H1 (cell line): ENCODE measurements at regions not wholly inside any gene's neighbourhood (a gene's known extent, or its start where the extent isn't known, plus 50 kb on each side); places are given as distances from the start of the nearest gene placed in this dataset.

Experiments used
- CTCF ChIA-PET: fragments of 300-600 bp; sonication (Branson Sonifier 250); formaldehyde crosslinking; loops from one replicate; lab custom pipeline; 2021; ENCODE audit not compliant: partially characterized antibody; lab: Charles Lee
- POLR2A ChIA-PET: fragments of 300-600 bp; sonication (Branson Sonifier 250); formaldehyde crosslinking; loops from one replicate; lab custom pipeline; 2021; ENCODE audit warnings: inconsistent platforms; ENCODE audit not compliant: partially characterized antibody; lab: Charles Lee
- DNase-seq, 2 experiments: peaks; one replicate each; pipeline versions ENCODE4 v3.0.0 to v3.0.0-alpha.2; 2010 to 2022; ENCODE audit warnings: low spot score in 2 of 2, low read depth in 1 of 2, mixed read lengths in 1 of 2
- FAIRE-seq: peaks from 2 replicates; lab custom pipeline; 2011; peaks lifted over from hg19 to GRCh38; lab: Jason Lieb, UNC
- H2AFZ ChIP-seq: 2 replicates; pipeline ENCODE4 v1.8.1; 2012; ENCODE audit warnings: low read length, inconsistent platforms
- H2AK5ac ChIP-seq: 2 replicates; pipeline ENCODE4 v1.6.1; 2013; ENCODE audit warnings: low read depth, low read length
- H2BK120ac ChIP-seq: replicated peaks from 2 replicates; pipeline ENCODE3; 2013; ENCODE audit warnings: low read depth, low read length, inconsistent platforms
- H2BK12ac ChIP-seq: 2 replicates; pipeline ENCODE4 v1.6.1; 2013; ENCODE audit warnings: low read depth, low read length
- H2BK15ac ChIP-seq: 2 replicates; pipeline ENCODE4 v1.6.1; 2013; ENCODE audit warnings: low read length
- H2BK20ac ChIP-seq: 2 replicates; pipeline ENCODE4 v1.6.1; 2013; ENCODE audit warnings: low read length
- H2BK5ac ChIP-seq: 2 replicates; pipeline ENCODE4 v1.6.1; 2013; ENCODE audit warnings: low read depth, low read length
- H3K14ac ChIP-seq: 2 replicates; pipeline ENCODE4 v1.6.1; 2013; ENCODE audit warnings: inconsistent platforms; ENCODE audit not compliant: insufficient read length
- H3K18ac ChIP-seq: 2 replicates; pipeline ENCODE4 v1.6.1; 2013; ENCODE audit warnings: low read length; ENCODE audit errors: extremely low read depth
- H3K23ac ChIP-seq: 2 replicates; pipeline ENCODE4 v1.6.1; 2013; ENCODE audit warnings: inconsistent platforms; ENCODE audit not compliant: insufficient read length
- H3K23me2 ChIP-seq: 2 replicates; pipeline ENCODE4 v1.6.1; 2013; ENCODE audit warnings: low read depth, low read length
- H3K27ac ChIP-seq: 2 replicates; pipeline ENCODE4 v1.6.1; 2011; ENCODE audit warnings: low read depth, low read length, inconsistent platforms
- H3K27me3 ChIP-seq, 4 experiments: replicated peaks in 1 of 4; 1 replicate in 1 of 4; 2 replicates in 3 of 4; pipeline versions ENCODE4 v1.6.1 to v1.8.1; 2011 to 2013; ENCODE audit warnings: low read length in 3 of 4, mild to moderate bottlenecking in 3 of 4, inconsistent platforms in 2 of 4, mixed read lengths in 2 of 4, moderate library complexity in 1 of 4; ENCODE audit not compliant: control insufficient read depth in 3 of 4, insufficient read depth in 3 of 4; ENCODE audit errors: extremely low read depth in 1 of 4
- H3K36me3 ChIP-seq, 4 experiments: 2 replicates each; pipeline versions ENCODE4 v1.6.1 to v1.8.1; 2011 to 2013; ENCODE audit warnings: mild to moderate bottlenecking in 4 of 4, low read length in 3 of 4, moderate library complexity in 2 of 4, control low read depth in 1 of 4, inconsistent platforms in 1 of 4; ENCODE audit not compliant: insufficient read depth in 4 of 4, control insufficient read depth in 2 of 4
- H3K4ac ChIP-seq: replicated peaks from 2 replicates; pipeline ENCODE3; 2013; ENCODE audit warnings: low read length, low read depth, mixed read lengths, inconsistent platforms; ENCODE audit not compliant: insufficient read length
- H3K4me1 ChIP-seq, 4 experiments: replicated peaks in 1 of 4; 1 replicate in 1 of 4; 2 replicates in 3 of 4; pipeline versions ENCODE4 v1.6.1 to v1.8.1; 2011 to 2013; ENCODE audit warnings: low read length in 3 of 4, inconsistent platforms in 2 of 4, mixed read lengths in 1 of 4; ENCODE audit not compliant: insufficient read depth in 4 of 4, control insufficient read depth in 3 of 4
- H3K4me2 ChIP-seq, 2 experiments: 2 replicates each; pipeline versions ENCODE4 v1.6.1 to v1.8.1; 2011 to 2013; ENCODE audit warnings: low read depth in 2 of 2, low read length in 2 of 2, control low read depth in 1 of 2, inconsistent platforms in 1 of 2, mild to moderate bottlenecking in 1 of 2; ENCODE audit not compliant: insufficient read depth in 1 of 2
- H3K4me3 ChIP-seq, 4 experiments: fragments of 200-600, 300-600 bp in 1 of 4; sonication (generic), shearing (Covaris generic), sonication (Bioruptor Twin) in 1 of 4; 2 replicates each; pipeline versions ENCODE4 v1.5.1 to v1.8.1; 2011 to 2016; ENCODE audit warnings: low read length in 4 of 4, low read depth in 3 of 4, control low read depth in 2 of 4, inconsistent platforms in 2 of 4, mild to moderate bottlenecking in 2 of 4, mixed read lengths in 1 of 4, moderate library complexity in 1 of 4; ENCODE audit not compliant: insufficient read depth in 2 of 4; ENCODE audit errors: extremely low read depth in 1 of 4
- H3K56ac ChIP-seq: replicated peaks from 2 replicates; pipeline ENCODE3; 2013; ENCODE audit warnings: low read depth, mild to moderate bottlenecking, mixed read lengths, low read length, inconsistent platforms; ENCODE audit not compliant: insufficient read length
- H3K79me1 ChIP-seq: 2 replicates; pipeline ENCODE4 v1.6.1; 2013; ENCODE audit warnings: low read depth, low read length, control low read depth
- H3K79me2 ChIP-seq, 2 experiments: 2 replicates each; pipeline versions ENCODE4 v1.6.1 to v1.8.1; 2012 to 2013; ENCODE audit warnings: low read length in 2 of 2, mild to moderate bottlenecking in 2 of 2, inconsistent platforms in 1 of 2; ENCODE audit not compliant: insufficient read depth in 2 of 2, control insufficient read depth in 1 of 2
- H3K9ac ChIP-seq, 4 experiments: replicated peaks in 1 of 4; 1 replicate in 1 of 4; 2 replicates in 3 of 4; pipeline versions ENCODE4 v1.6.1 to v1.8.1; 2011 to 2013; ENCODE audit warnings: low read depth in 3 of 4, low read length in 3 of 4, control low read depth in 2 of 4, mild to moderate bottlenecking in 2 of 4, moderate library complexity in 2 of 4, inconsistent platforms in 1 of 4; ENCODE audit errors: extremely low read depth in 1 of 4
- H3K9me3 ChIP-seq, 2 experiments: 2 replicates each; pipeline versions ENCODE4 v1.6.1 to v1.8.1; 2012 to 2013; ENCODE audit warnings: mild to moderate bottlenecking in 2 of 2, moderate library complexity in 2 of 2, control low read depth in 1 of 2, inconsistent platforms in 1 of 2, low read depth in 1 of 2, low read length in 1 of 2, mixed read lengths in 1 of 2; ENCODE audit not compliant: insufficient read depth in 2 of 2
- H4K20me1 ChIP-seq, 2 experiments: replicated peaks in 1 of 2; 2 replicates each; pipeline versions ENCODE3 to v1.8.1; 2011 to 2013; ENCODE audit warnings: inconsistent platforms in 2 of 2, low read length in 2 of 2, mild to moderate bottlenecking in 1 of 2; ENCODE audit not compliant: insufficient read depth in 2 of 2, control insufficient read depth in 1 of 2
- H4K5ac ChIP-seq: 2 replicates; pipeline ENCODE4 v1.6.1; 2013; ENCODE audit warnings: low read length, low read depth, mixed read lengths, inconsistent platforms; ENCODE audit not compliant: insufficient read length
- H4K8ac ChIP-seq: 2 replicates; pipeline ENCODE4 v1.8.0; 2013; ENCODE audit warnings: mild to moderate bottlenecking, moderate library complexity, low read length, inconsistent platforms; ENCODE audit not compliant: insufficient read depth; ENCODE audit errors: extremely low read depth
- H4K91ac ChIP-seq: replicated peaks from 2 replicates; pipeline ENCODE3; 2013; ENCODE audit warnings: low read length, mixed read lengths, inconsistent platforms; ENCODE audit not compliant: insufficient read length
- ATF3 ChIP-seq: IDR thresholded peaks from 2 replicates; pipeline ENCODE4 v1.6.1; 2011; ENCODE audit warnings: low read depth, mild to moderate bottlenecking, low read length; ENCODE audit not compliant: insufficient read depth
- CBX5 ChIP-seq: fragments of 300-800, 300-1000 bp; sonication (generic); IDR thresholded peaks from 2 replicates; pipeline ENCODE4 v1.7.1; 2016; ENCODE audit warnings: antibody characterized with exemption, low read length, low read depth
- CREB1 ChIP-seq: IDR thresholded peaks from 2 replicates; pipeline ENCODE4 v1.6.1; 2012; ENCODE audit warnings: inconsistent platforms
- EP300 ChIP-seq, 2 experiments: IDR thresholded peaks; 1 replicate in 1 of 2; 2 replicates in 1 of 2; pipeline ENCODE4 v1.6.1; 2011 to 2012; ENCODE audit warnings: low read depth in 2 of 2, low read length in 2 of 2, mild to moderate bottlenecking in 2 of 2, borderline replicate concordance in 1 of 2, inconsistent platforms in 1 of 2, moderate library complexity in 1 of 2
- EZH2 ChIP-seq: fragments of 200-600 bp; sonication (generic); IDR thresholded peaks from 2 replicates; pipeline ENCODE4 v1.7.1; 2012; ENCODE audit warnings: low read depth, mild to moderate bottlenecking, moderate library complexity, low read length, inconsistent platforms; ENCODE audit not compliant: severe bottlenecking
- JUND ChIP-seq: IDR thresholded peaks from 2 replicates; pipeline ENCODE4 v1.6.1; 2011; ENCODE audit warnings: mild to moderate bottlenecking, improper control_type of control experiment, low read length
- MAFK ChIP-seq: IDR thresholded peaks from 2 replicates; pipeline ENCODE4 v1.6.1; 2012; ENCODE audit warnings: low read depth, mild to moderate bottlenecking, improper control_type of control experiment, low read length
- RNF2 ChIP-seq: fragments of 200-900, 300-1000 bp; sonication (generic); IDR thresholded peaks from 2 replicates; pipeline ENCODE4 v1.7.1; 2016; ENCODE audit warnings: borderline replicate concordance, low read depth, mild to moderate bottlenecking, antibody characterized with exemption, low read length; ENCODE audit not compliant: poor library complexity, severe bottlenecking; ENCODE audit errors: missing control alignments
- RXRA ChIP-seq: IDR thresholded peaks from 2 replicates; pipeline ENCODE4 v1.6.1; 2011; ENCODE audit warnings: low read depth, mild to moderate bottlenecking, low read length, moderate library complexity; ENCODE audit not compliant: insufficient read depth
- SIRT6 ChIP-seq: IDR thresholded peaks from one replicate; pipeline ENCODE4 v1.7.1; 2012; ENCODE audit warnings: low read length, inconsistent platforms
- SP4 ChIP-seq: IDR thresholded peaks from 2 replicates; pipeline ENCODE4 v1.6.1; 2012; ENCODE audit warnings: low read length, inconsistent platforms
- WGBS, 2 experiments: shearing (Covaris generic) in 1 of 2; methylation state at CpG; one replicate each; pipeline versions ENCODE4 v1.1.6 to v1.1.7; 2013 to 2015; ENCODE audit warnings: low lambda C conversion rate in 2 of 2, mixed read lengths in 2 of 2, inconsistent platforms in 1 of 2, low coverage in 1 of 2, missing lambda C conversion rate in 1 of 2; ENCODE audit not compliant: insufficient replicate concordance in 2 of 2, insufficient coverage in 1 of 2, insufficient read length in 1 of 2; ENCODE audit errors: extremely low coverage in 1 of 2, missing lambda C conversion rate in 1 of 2; 5-methylcytosine and 5-hydroxymethylcytosine counted together
- TF ChIP-seq, protein P1 (sequence below): IDR thresholded peaks from 2 replicates; pipeline ENCODE4 v1.6.1; 2011; ENCODE audit warnings: low read length, improper control_type of control experiment

- no peak overlapping the region for H2AK5ac ChIP-seq
- H3K27me3 ChIP-seq = peaks cover 26 to 79% (median 57%) of the 10 kb centered on the region in 4 experiments
- DNase-seq (no peak), FAIRE-seq (no peak)
- no peak overlapping the region for H3K14ac ChIP-seq
- no peak overlapping the region for H3K9ac ChIP-seq
- H3K36me3 ChIP-seq = no peaks in the 10 kb centered on the region
- H3K4ac ChIP-seq = no peak overlapping the region
- H3K27ac ChIP-seq = no peak overlapping the region
- no peak overlapping the region for H2BK15ac ChIP-seq
- H2AFZ ChIP-seq = no peak overlapping the region
- no peak overlapping the region for H3K4me3 ChIP-seq
- no peak overlapping the region for H3K4me2 ChIP-seq
- H3K18ac ChIP-seq = no peak overlapping the region
- no peaks in the 10 kb centered on the region for H4K20me1 ChIP-seq
- H2BK5ac ChIP-seq = no peak overlapping the region
- WGBS, 2 experiments = 89% methylated on average over 5 of the region's 5 CpGs; no CpG with 5 or more reads in 1 of the 2 experiments
- no peaks in the 10 kb centered on the region for H3K79me1 ChIP-seq
- H3K4me1 ChIP-seq = no peaks in the 10 kb centered on the region
- H3K56ac ChIP-seq = no peak overlapping the region
- H4K8ac ChIP-seq = no peak overlapping the region
- no peak overlapping the region for H4K91ac ChIP-seq
- H2BK12ac ChIP-seq = no peak overlapping the region
- POLR2A ChIA-PET = interaction anchor here (0.6 kb wide), 1 partner anchor 1811 kb away, joined by 3 read pairs; no protein-coding TSS in a partner anchor
- H3K23me2 ChIP-seq = no peaks in the 10 kb centered on the region
- CTCF ChIA-PET = no interaction called here
- no peak overlapping the region for H2BK120ac ChIP-seq
- H4K5ac ChIP-seq = no peak overlapping the region
- no peaks in the 10 kb centered on the region for H3K79me2 ChIP-seq
- peaks cover 0 to 9% of the 10 kb centered on the region in 2 experiments; a peak in 1 of 4 replicates for H3K9me3 ChIP-seq
- H2BK20ac ChIP-seq = no peak overlapping the region
- H3K23ac ChIP-seq = no peak overlapping the region
- TF ChIP-seq SP4 (no peak), EZH2 (no peak), ATF3 (no peak), RNF2 (no peak), MAFK (no peak), CBX5 (no peak), CREB1 (no peak), RXRA (no peak), EP300 (IDR thresholded peaks at IDR 0.05; ENCODE audit: borderline replicate concordance in 1 of 2, low read depth in 2 of 2, low read length in 2 of 2) (no peak), JUND (no peak), SIRT6 (no peak)
- TF ChIP-seq, protein P1, sequence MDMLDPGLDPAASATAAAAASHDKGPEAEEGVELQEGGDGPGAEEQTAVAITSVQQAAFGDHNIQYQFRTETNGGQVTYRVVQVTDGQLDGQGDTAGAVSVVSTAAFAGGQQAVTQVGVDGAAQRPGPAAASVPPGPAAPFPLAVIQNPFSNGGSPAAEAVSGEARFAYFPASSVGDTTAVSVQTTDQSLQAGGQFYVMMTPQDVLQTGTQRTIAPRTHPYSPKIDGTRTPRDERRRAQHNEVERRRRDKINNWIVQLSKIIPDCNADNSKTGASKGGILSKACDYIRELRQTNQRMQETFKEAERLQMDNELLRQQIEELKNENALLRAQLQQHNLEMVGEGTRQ = no peak
Observed at GRCh38 chr19:27764186-27764804, 1448.7 kb downstream of the UQCRFS1 start.
